ENCODE measurements at regions not wholly inside any gene's neighbourhood (a gene's known extent, or its start where the extent isn't known, plus 50 kb on each side); places are given as distances from the start of the nearest gene placed in this dataset.
A peak's percentile ranks its signal among the peaks of the same experiment; 100 is the strongest.

DNA sequence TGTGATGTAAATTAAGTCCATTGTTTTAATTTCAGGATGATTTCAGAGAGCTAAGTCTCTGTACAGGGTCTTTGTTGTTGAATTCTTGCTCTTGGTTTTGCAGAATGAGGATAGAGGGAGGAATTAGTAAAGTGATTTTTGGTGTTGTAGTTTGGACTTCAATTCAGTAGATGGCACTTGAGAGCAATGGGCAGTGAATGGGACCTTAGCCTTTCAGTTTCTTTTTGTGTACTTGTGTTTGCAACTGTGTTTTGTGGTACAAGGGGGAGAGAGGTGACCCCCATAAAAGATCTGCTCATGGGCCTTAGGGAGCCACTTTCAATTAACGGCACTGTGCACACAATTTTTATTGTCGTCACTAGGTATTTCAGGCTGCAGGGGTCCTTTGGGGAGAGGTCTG lies 340.0 kb downstream of the DCAF12L2 start:
- peak; percentile 1 for DNase-seq (ENCODE audit: low spot score)
- no peak overlapping the region for H3K4me2 ChIP-seq
- peaks cover 10% of the 10 kb centered on the region for H3K9me3 Mint-ChIP-seq
- no peak overlapping the region for H3K4me3 Mint-ChIP-seq
- H3K4me1 ChIP-seq = no peaks in the 10 kb centered on the region
- H4K20me1 ChIP-seq (ENCODE audit: low read depth) = no peaks in the 10 kb centered on the region
- H3K9ac ChIP-seq = no peak overlapping the region
- peaks cover 2% of the 10 kb centered on the region for H3K27me3 Mint-ChIP-seq (ENCODE audit: insufficient read depth, low read depth)
- no peak overlapping the region for H3K27ac Mint-ChIP-seq
- H3K36me3 Mint-ChIP-seq = no peaks in the 10 kb centered on the region
- no peaks in the 10 kb centered on the region for H3K79me2 ChIP-seq (ENCODE audit: low read depth)
- TF ChIP-seq CTCF (IDR thresholded peaks at IDR 0.05) = no peak
- TF ChIP-seq EZH2 (IDR thresholded peaks at IDR 0.05) = no peak
- TF ChIP-seq EZH2phosphoT487 (IDR thresholded peaks at IDR 0.05) = no peak
- H3K9me3 ChIP-seq (ENCODE audit: low read depth) = peaks cover 5% of the 10 kb centered on the region
- H3K4me1 Mint-ChIP-seq = no peaks in the 10 kb centered on the region
- H3F3A ChIP-seq (ENCODE audit: low read depth) = no peaks in the 10 kb centered on the region
- H3K27ac ChIP-seq = no peak overlapping the region
- no peak overlapping the region for H2AFZ ChIP-seq (replicated peaks)
- no peak overlapping the region for H3K4me3 ChIP-seq
- no peaks in the 10 kb centered on the region for H3K36me3 ChIP-seq
- H3K27me3 ChIP-seq = no peaks in the 10 kb centered on the region

GRCh38 chrX:125826774-125827451 lies 339.2 kb downstream of the DCAF12L2 start:
- Histone ChIP-seq H3K79me2 (ENCODE audit: low read depth) (no peaks in the 10 kb centered on the region), H3K27me3 (no peaks in the 10 kb centered on the region), H3K9ac (no peak overlapping the region), H3K9me3 (ENCODE audit: low read depth) (peaks cover 5% of the 10 kb centered on the region), H4K20me1 (ENCODE audit: low read depth) (no peaks in the 10 kb centered on the region), H3K27ac (no peak overlapping the region), H3K4me3 (no peak overlapping the region), H2AFZ (replicated peaks) (no peak overlapping the region), H3F3A (ENCODE audit: low read depth) (no peaks in the 10 kb centered on the region), H3K36me3 (no peaks in the 10 kb centered on the region), H3K4me2 (no peak overlapping the region), H3K4me1 (no peaks in the 10 kb centered on the region)
- Mint-ChIP-seq H3K4me3 (no peak overlapping the region), H3K9me3 (peaks cover 11% of the 10 kb centered on the region), H3K36me3 (no peaks in the 10 kb centered on the region), H3K27me3 (ENCODE audit: insufficient read depth, low read depth) (peaks cover 2% of the 10 kb centered on the region), H3K4me1 (no peaks in the 10 kb centered on the region), H3K27ac (no peak overlapping the region)
- no peak for TF ChIP-seq EZH2phosphoT487 (IDR thresholded peaks at IDR 0.05)
- no peak for TF ChIP-seq CTCF (IDR thresholded peaks at IDR 0.05)
- no peak for DNase-seq (ENCODE audit: low spot score)

GRCh38 chrX:125846271-125846670 lies 319.8 kb downstream of the DCAF12L2 start:
- H3K4me1 ChIP-seq = no peaks in the 10 kb centered on the region
- no peaks in the 10 kb centered on the region for H3K36me3 ChIP-seq
- H4K20me1 ChIP-seq (ENCODE audit: low read depth) = no peaks in the 10 kb centered on the region
- H3K9ac ChIP-seq = no peak overlapping the region
- no peaks in the 10 kb centered on the region for H3K27me3 ChIP-seq
- no peaks in the 10 kb centered on the region for H3F3A ChIP-seq (ENCODE audit: low read depth)
- Mint-ChIP-seq H3K4me3 (no peak overlapping the region), H3K9me3 (peaks cover 2% of the 10 kb centered on the region), H3K4me1 (no peaks in the 10 kb centered on the region), H3K27me3 (ENCODE audit: insufficient read depth, low read depth) (no peaks in the 10 kb centered on the region), H3K36me3 (no peaks in the 10 kb centered on the region), H3K27ac (no peak overlapping the region)
- no peak overlapping the region for H2AFZ ChIP-seq (replicated peaks)
- H3K79me2 ChIP-seq (ENCODE audit: low read depth) = no peaks in the 10 kb centered on the region
- no peak overlapping the region for H3K4me2 ChIP-seq
- H3K27ac ChIP-seq = no peak overlapping the region
- no peaks in the 10 kb centered on the region for H3K9me3 ChIP-seq (ENCODE audit: low read depth)
- no peak for DNase-seq (ENCODE audit: low spot score)
- H3K4me3 ChIP-seq = no peak overlapping the region
- TF ChIP-seq EZH2 (IDR thresholded peaks at IDR 0.05) = no peak
- TF ChIP-seq EZH2phosphoT487 (IDR thresholded peaks at IDR 0.05) = no peak
- no peak for TF ChIP-seq CTCF (IDR thresholded peaks at IDR 0.05)

Measured in neural progenitor cell (in vitro differentiated cells).